ENCODE measurements at regions not wholly inside any gene's neighbourhood (a gene's known extent, or its start where the extent isn't known, plus 50 kb on each side); places are given as distances from the start of the nearest gene placed in this dataset.

GRCh38 chr11:97638641-97639224, 1248.9 kb downstream of the JRKL start:
- TF ChIP-seq POLR2AphosphoS5 (IDR thresholded peaks at IDR 0.05) (no peak), CTCF (IDR thresholded peaks at IDR 0.05) (no peak), POLR2A (IDR thresholded peaks at IDR 0.05) (no peak)
